GM23338 (cell line): ENCODE measurements at regions not wholly inside any gene's neighbourhood (a gene's known extent, or its start where the extent isn't known, plus 50 kb on each side); places are given as distances from the start of the nearest gene placed in this dataset.

Source experiments
- ATAC-seq: fragments of 200-7000 bp; cut with Tn5 transposase; 3 replicates; pipeline ENCODE4 v1.9.1; 2020
- DNase-seq: peaks from one replicate; pipeline ENCODE4 v3.0.0-alpha.2; 2015; ENCODE audit warnings: low spot score
- H2AFZ ChIP-seq: fragments of 200-600 bp; sonication (generic); 2 replicates; pipeline ENCODE4 v1.8.0; 2016; ENCODE audit warnings: antibody characterized with exemption, mild to moderate bottlenecking, moderate library complexity
- H3F3A ChIP-seq: fragments of 200-600 bp; sonication (generic); replicated peaks from 2 replicates; pipeline ENCODE4 v1.8.0; 2017; ENCODE audit warnings: antibody characterized with exemption, mixed run types, low read depth
- H3K27ac ChIP-seq: fragments of 200-600 bp; sonication (generic); 2 replicates; pipeline ENCODE4 v1.6.1; 2016; ENCODE audit warnings: low read depth
- H3K27me3 ChIP-seq: fragments of 200-600 bp; sonication (generic); 2 replicates; pipeline ENCODE4 v1.8.0; 2016; ENCODE audit warnings: mild to moderate bottlenecking, mixed run types, moderate library complexity; ENCODE audit not compliant: insufficient read depth
- H3K36me3 ChIP-seq: fragments of 200-600 bp; sonication (generic); 2 replicates; pipeline ENCODE4 v1.8.0; 2016; ENCODE audit warnings: mild to moderate bottlenecking; ENCODE audit not compliant: insufficient read depth
- H3K4me1 ChIP-seq: fragments of 200-600 bp; sonication (generic); 2 replicates; pipeline ENCODE4 v1.8.0; 2016; ENCODE audit warnings: mild to moderate bottlenecking, moderate library complexity; ENCODE audit not compliant: insufficient read depth
- H3K4me2 ChIP-seq: fragments of 200-600 bp; sonication (generic); 2 replicates; pipeline ENCODE4 v1.7.1; 2017; ENCODE audit warnings: mixed run types
- H3K4me3 ChIP-seq: fragments of 200-600 bp; sonication (generic); 2 replicates; pipeline ENCODE4 v1.6.1; 2016; ENCODE audit warnings: mixed run types
- H3K79me2 ChIP-seq: fragments of 200-600 bp; sonication (generic); replicated peaks from 2 replicates; pipeline ENCODE4 v1.8.0; 2017; ENCODE audit warnings: mild to moderate bottlenecking; ENCODE audit not compliant: insufficient read depth
- H3K9me2 ChIP-seq: fragments of 200-600 bp; sonication (generic); 2 replicates; pipeline ENCODE4 v1.8.0; 2017; ENCODE audit not compliant: insufficient read depth
- H4K20me1 ChIP-seq: fragments of 200-600 bp; sonication (generic); replicated peaks from 2 replicates; pipeline ENCODE4 v1.8.0; 2017; ENCODE audit warnings: mild to moderate bottlenecking; ENCODE audit not compliant: insufficient read depth
- H3K27ac Mint-ChIP-seq: 2 replicates; pipeline ENCODE4 v1.8.0; 2020; ENCODE audit warnings: inconsistent platforms, mild to moderate bottlenecking, moderate library complexity, mixed read lengths
- H3K27me3 Mint-ChIP-seq: 3 replicates; pipeline ENCODE4 v1.8.0; 2022; ENCODE audit warnings: low read depth, mild to moderate bottlenecking, moderate library complexity, mixed read lengths, inconsistent platforms; ENCODE audit not compliant: insufficient read depth, poor library complexity
- H3K36me3 Mint-ChIP-seq: 3 replicates; pipeline ENCODE4 v1.8.0; 2021; ENCODE audit warnings: low read depth, mild to moderate bottlenecking, inconsistent platforms, moderate library complexity, mixed read lengths
- H3K4me1 Mint-ChIP-seq: 3 replicates; pipeline ENCODE4 v1.8.0; 2020; ENCODE audit warnings: mild to moderate bottlenecking, inconsistent platforms, mixed read lengths
- H3K4me3 Mint-ChIP-seq: 3 replicates; pipeline ENCODE4 v1.8.0; 2021; ENCODE audit warnings: moderate library complexity, mild to moderate bottlenecking, inconsistent platforms, mixed read lengths
- H3K9me3 Mint-ChIP-seq: 3 replicates; pipeline ENCODE4 v1.8.0; 2020; ENCODE audit warnings: moderate library complexity, mild to moderate bottlenecking, inconsistent platforms, mixed read lengths
- CREB1 ChIP-seq: fragments of 250-450 bp; sonication (Bioruptor Pico); IDR thresholded peaks from 2 replicates; pipeline ENCODE4 v1.5.0; 2020; ENCODE audit warnings: low read depth, mild to moderate bottlenecking, moderate library complexity
- ETS1 ChIP-seq: IDR thresholded peaks from 2 replicates; pipeline ENCODE4 v1.6.1; 2016; ENCODE audit warnings: antibody characterized with exemption
- EZH2 ChIP-seq: fragments of 200-600 bp; sonication (generic); IDR thresholded peaks from one replicate; pipeline ENCODE4 v1.8.0; 2017; ENCODE audit warnings: antibody characterized with exemption, mild to moderate bottlenecking, low read depth; ENCODE audit not compliant: unreplicated experiment
- EZH2phosphoT487 ChIP-seq: fragments of 200-600 bp; sonication (generic); IDR thresholded peaks from one replicate; pipeline ENCODE4 v1.8.1; 2018; ENCODE audit warnings: antibody characterized with exemption; ENCODE audit not compliant: unreplicated experiment
- JUNB ChIP-seq: IDR thresholded peaks from one replicate; pipeline ENCODE4 v1.6.1; 2016; ENCODE audit warnings: antibody characterized with exemption; ENCODE audit not compliant: unreplicated experiment
- POLR2AphosphoS5 ChIP-seq: IDR thresholded peaks from 2 replicates; pipeline ENCODE4 v1.6.1; 2016; ENCODE audit warnings: antibody characterized with exemption, low read depth
- REST ChIP-seq: IDR thresholded peaks from one replicate; pipeline ENCODE4 v1.6.1; 2018; ENCODE audit warnings: antibody characterized with exemption; ENCODE audit not compliant: unreplicated experiment
- STAT1 ChIP-seq: IDR thresholded peaks from one replicate; pipeline ENCODE4 v1.6.1; 2016; ENCODE audit warnings: antibody characterized with exemption; ENCODE audit not compliant: unreplicated experiment
- ZNF114 ChIP-seq: fragments of 250-450 bp; sonication (Bioruptor Pico); IDR thresholded peaks from 2 replicates; pipeline ENCODE4 v1.5.0; 2020; ENCODE audit warnings: mild to moderate bottlenecking, moderate library complexity
- ZNF331 ChIP-seq: fragments of 250-450 bp; sonication (Bioruptor Pico); IDR thresholded peaks from 2 replicates; pipeline ENCODE4 v1.5.0; 2020; ENCODE audit warnings: low read depth, mild to moderate bottlenecking, moderate library complexity
- ZNF462 ChIP-seq: fragments of 250-450 bp; sonication (Bioruptor Pico); IDR thresholded peaks from 2 replicates; pipeline ENCODE4 v1.5.0; 2020; ENCODE audit warnings: mild to moderate bottlenecking, moderate library complexity

GRCh38 chr3:79896086-79896485 lies 128.3 kb upstream of the ROBO1 start:
- Mint-ChIP-seq H3K9me3 (no peaks in the 10 kb centered on the region), H3K36me3 (no peaks in the 10 kb centered on the region), H3K27ac (no peak overlapping the region), H3K27me3 (no peaks in the 10 kb centered on the region), H3K4me3 (no peak overlapping the region), H3K4me1 (peaks cover 3% of the 10 kb centered on the region; the same call in 2 of the 3 replicates)
- no peaks in the 10 kb centered on the region for H3K4me1 ChIP-seq
- H3K36me3 ChIP-seq, result no peaks in the 10 kb centered on the region
- H3K27me3 ChIP-seq, result no peaks in the 10 kb centered on the region
- H3K9me2 ChIP-seq, result no peaks in the 10 kb centered on the region
- DNase-seq, result no peak
- no peak overlapping the region for H3K4me3 ChIP-seq
- no peak overlapping the region for H3K27ac ChIP-seq
- H4K20me1 ChIP-seq, result no peaks in the 10 kb centered on the region
- no peaks in the 10 kb centered on the region for H3K79me2 ChIP-seq
- H3K4me2 ChIP-seq, result no peak overlapping the region
- no peak overlapping the region for H2AFZ ChIP-seq
- ATAC-seq, result no peak
- no peak for TF ChIP-seq REST
- TF ChIP-seq EZH2, result no peak
- no peak for TF ChIP-seq JUNB
- no peak for TF ChIP-seq CREB1 (CRISPR knock-in tag)
- no peak for TF ChIP-seq POLR2AphosphoS5
- no peaks in the 10 kb centered on the region for H3F3A ChIP-seq

GRCh38 chr3:79887213-79887612 lies 119.4 kb upstream of the ROBO1 start:
- DNase-seq (no peak), ATAC-seq (no peak)
- Histone ChIP-seq H3K36me3 (no peaks in the 10 kb centered on the region), H3K79me2 (no peaks in the 10 kb centered on the region), H3K4me1 (no peaks in the 10 kb centered on the region), H2AFZ (no peak overlapping the region), H3K9me2 (no peaks in the 10 kb centered on the region), H3K4me2 (no peak overlapping the region), H3K27ac (no peak overlapping the region), H3K4me3 (no peak overlapping the region), H3F3A (no peaks in the 10 kb centered on the region), H4K20me1 (no peaks in the 10 kb centered on the region), H3K27me3 (no peaks in the 10 kb centered on the region)
- H3K27ac Mint-ChIP-seq, result no peak overlapping the region
- no peaks in the 10 kb centered on the region for H3K9me3 Mint-ChIP-seq
- no peaks in the 10 kb centered on the region for H3K36me3 Mint-ChIP-seq
- H3K4me3 Mint-ChIP-seq, result no peak overlapping the region
- H3K4me1 Mint-ChIP-seq, result no peaks in the 10 kb centered on the region
- H3K27me3 Mint-ChIP-seq, result peaks cover 2% of the 10 kb centered on the region
- TF ChIP-seq ZNF114 (CRISPR knock-in tag) (no peak), ZNF462 (CRISPR knock-in tag) (no peak), ZNF331 (CRISPR knock-in tag) (no peak), EZH2phosphoT487 (no peak), JUNB (no peak), ETS1 (no peak), STAT1 (no peak)
